ENCODE measurements at regions not wholly inside any gene's neighbourhood (a gene's known extent, or its start where the extent isn't known, plus 50 kb on each side); places are given as distances from the start of the nearest gene placed in this dataset.
"Not testable (repeated sequence)": the region's sequence is repeated elsewhere in the genome, so short reads cannot be mapped to it uniquely, and the experiment has no call there.

- no peak overlapping the region for H3K4me3 ChIP-seq (ENCODE audit: low read depth, low read length)
- in situ Hi-C loops (cut with HindIII; ENCODE audit: low sequenced_read_pairs) = no loop called here
- TF ChIP-seq CTCF (IDR thresholded peaks at IDR 0.05; ENCODE audit: low read depth, low read length, missing control alignments) = no peak
- no peak for DNase-seq (ENCODE audit: low read depth)
Measured at GRCh38 chr14:52125885-52126284, 57.0 kb upstream of the NID2 start.

- in situ Hi-C loops (cut with HindIII; ENCODE audit: low sequenced_read_pairs) = no loop called here
Measured at GRCh38 chr14:52124791-52125684, 56.2 kb upstream of the NID2 start.

GRCh38 chr14:52122163-52122562 is 53.3 kb upstream of the NID2 start:
- DNase-seq (ENCODE audit: low read depth); H3K4me3 ChIP-seq (ENCODE audit: low read depth, low read length); in situ Hi-C loops (cut with HindIII; ENCODE audit: low sequenced_read_pairs): not testable (repeated sequence)

More at GRCh38 chr14:52124791-52125684, 56.2 kb upstream of the NID2 start:
- DNase-seq (ENCODE audit: low read depth) = no peak
- no peak overlapping the region for H3K4me3 ChIP-seq (ENCODE audit: low read depth, low read length)
- no peak for TF ChIP-seq CTCF (IDR thresholded peaks at IDR 0.05; ENCODE audit: low read depth, low read length, missing control alignments)

GRCh38 chr14:52121441-52121840 is 52.6 kb upstream of the NID2 start:
- DNase-seq (ENCODE audit: low read depth) = no peak
- no peak for TF ChIP-seq CTCF (IDR thresholded peaks at IDR 0.05; ENCODE audit: low read depth, low read length, missing control alignments)
- in situ Hi-C loops (cut with HindIII; ENCODE audit: low sequenced_read_pairs) = no loop called here
- no peak overlapping the region for H3K4me3 ChIP-seq (ENCODE audit: low read depth, low read length)

- no peak overlapping the region for H3K4me3 ChIP-seq (ENCODE audit: low read depth, low read length)
- DNase-seq (ENCODE audit: low read depth) = no peak
- in situ Hi-C loops (cut with HindIII; ENCODE audit: low sequenced_read_pairs) = no loop called here
- TF ChIP-seq CTCF (IDR thresholded peaks at IDR 0.05; ENCODE audit: low read depth, low read length, missing control alignments) = no peak
Measured at GRCh38 chr14:52119030-52119429, 50.2 kb upstream of the NID2 start.

Measured in astrocyte of the cerebellum (primary cell).